NOMO-1 treated with DMSO at 0.1 percent for 48 hours (cell line): ENCODE measurements at regions not wholly inside any gene's neighbourhood (a gene's known extent, or its start where the extent isn't known, plus 50 kb on each side); places are given as distances from the start of the nearest gene placed in this dataset.

Source experiments
- DNase-seq: peaks from one replicate; lab custom pipeline; 2025; ENCODE audit not compliant: unreplicated experiment; lab: John Stamatoyannopoulos, UW

GRCh38 chr3:82311901-82312300 lies 550.5 kb upstream of the GBE1 start:
- no peak for DNase-seq

- DNase-seq, result no peak
Measured at GRCh38 chr3:82308755-82309154, 547.3 kb upstream of the GBE1 start.

GRCh38 chr3:82306189-82306588 lies 544.7 kb upstream of the GBE1 start:
- no peak for DNase-seq

DNA sequence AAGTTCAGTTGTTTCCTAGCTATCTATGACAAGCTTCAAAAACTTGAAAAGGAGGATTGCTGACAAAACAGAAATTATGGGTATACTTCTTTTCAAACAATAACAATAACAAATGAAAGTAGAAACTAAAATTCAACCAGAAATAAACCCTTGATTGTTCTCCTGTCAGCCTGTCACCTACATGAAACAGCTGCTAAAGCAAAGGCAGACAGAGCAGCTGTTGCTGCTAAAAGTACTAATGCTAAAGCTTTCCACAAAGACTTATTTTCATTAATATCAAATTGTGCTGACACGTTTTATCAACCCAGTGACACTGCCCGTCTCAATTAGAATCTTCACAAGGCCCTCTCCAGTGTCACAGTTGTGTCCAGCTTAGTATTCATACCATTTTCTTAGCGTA lies 533.2 kb upstream of the GBE1 start:
- no peak for DNase-seq

DNA sequence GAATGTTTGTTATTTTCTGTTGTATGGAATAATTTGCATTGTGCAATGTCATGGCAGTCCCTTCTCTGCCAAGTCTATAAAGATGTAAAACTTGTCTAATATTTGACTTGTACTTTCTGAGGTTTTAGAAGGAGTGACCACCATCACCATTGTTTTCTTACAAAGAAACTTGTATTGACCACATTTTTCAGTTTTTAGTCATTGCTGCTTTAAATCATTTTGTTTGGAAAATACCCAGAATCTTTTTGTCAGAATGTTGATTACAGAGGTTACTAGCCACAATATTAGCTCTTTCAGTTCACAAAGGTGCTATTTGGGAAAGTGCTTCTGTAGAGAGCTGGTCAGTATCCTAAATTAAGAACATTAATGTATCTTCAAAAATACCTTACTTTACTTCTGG lies 532.4 kb upstream of the GBE1 start:
- no peak for DNase-seq

- no peak for DNase-seq
Measured at GRCh38 chr3:82293435-82293834, 532.0 kb upstream of the GBE1 start.

DNA sequence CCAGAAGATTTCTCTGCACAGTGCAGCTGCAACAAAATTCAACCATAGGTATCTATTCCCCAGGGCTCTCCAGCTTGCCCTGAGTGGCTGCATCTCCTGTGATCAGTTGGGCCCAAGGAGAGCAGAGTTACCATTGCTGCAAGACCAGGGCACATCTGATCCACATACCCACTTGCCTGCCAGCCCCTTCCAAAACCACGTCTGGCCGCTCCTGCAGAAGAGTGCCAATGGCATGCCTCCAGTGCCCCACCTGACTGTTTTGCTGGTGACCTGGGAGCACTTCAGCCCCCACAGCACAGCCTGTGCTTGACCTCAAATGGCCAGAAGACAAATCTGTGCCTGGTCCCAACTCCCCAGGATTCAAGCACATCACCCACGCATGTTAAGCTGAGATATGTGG lies 526.1 kb upstream of the GBE1 start:
- no peak for DNase-seq

DNA sequence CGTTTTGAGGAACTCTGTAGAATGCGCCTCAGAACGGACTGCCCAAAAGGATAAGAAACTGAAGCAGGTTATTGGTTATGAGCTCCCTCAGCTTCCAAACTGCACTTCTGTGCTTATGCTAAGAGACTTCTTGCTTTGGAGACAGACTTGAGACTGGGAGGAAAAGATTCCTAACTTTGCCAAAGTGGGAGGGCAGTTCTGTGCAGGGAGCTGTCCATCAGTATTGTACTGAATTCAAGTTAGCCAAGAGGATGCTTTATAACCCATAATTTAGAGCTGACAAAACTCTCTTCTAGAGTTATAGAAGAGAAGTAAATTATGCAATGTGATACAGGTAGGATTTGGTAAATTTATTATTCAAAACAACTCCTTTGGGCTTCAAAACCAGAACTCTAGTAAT lies 519.8 kb upstream of the GBE1 start:
- DNase-seq, result no peak

GRCh38 chr3:82276992-82277391 lies 515.5 kb upstream of the GBE1 start:
- no peak for DNase-seq

GRCh38 chr3:82274897-82275296 lies 513.5 kb upstream of the GBE1 start:
- DNase-seq, result no peak

DNA sequence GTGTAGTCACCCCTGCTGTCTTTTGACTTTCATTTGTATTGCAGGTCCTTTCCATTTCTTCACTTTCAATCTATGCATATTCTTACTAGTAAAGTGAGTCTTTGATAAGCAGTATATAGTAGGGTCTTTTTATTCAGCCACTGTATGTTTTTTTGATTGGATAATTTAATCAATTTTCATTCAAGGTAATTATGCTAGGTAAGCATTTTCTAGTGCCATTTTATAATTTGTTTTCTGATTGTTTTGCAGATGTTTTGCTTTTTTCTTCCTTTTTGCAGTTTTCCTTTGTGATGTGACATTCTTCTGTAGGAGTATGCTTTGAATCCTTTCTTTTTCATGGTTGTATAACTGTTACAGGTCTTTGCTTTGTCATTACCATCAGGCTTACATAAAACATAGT lies 504.3 kb upstream of the GBE1 start:
- DNase-seq, result no peak

DNA sequence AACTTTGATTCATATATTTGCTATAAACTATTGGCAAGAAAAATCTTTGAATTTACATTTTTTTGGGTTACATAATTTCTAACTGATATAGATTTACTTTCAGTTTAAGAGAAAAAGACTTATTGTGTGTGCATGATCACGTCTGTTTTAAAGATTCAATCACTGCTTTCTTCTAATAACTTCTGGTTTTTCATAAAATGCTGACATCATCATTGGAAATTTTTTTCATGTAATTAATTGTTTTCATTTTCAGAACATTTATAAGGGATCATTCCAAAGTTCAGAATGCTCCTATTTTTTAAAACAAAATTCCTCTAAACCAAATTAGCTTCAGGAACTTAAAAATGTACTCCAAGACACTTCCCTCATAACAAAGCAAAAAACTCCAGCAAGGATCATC lies 500.7 kb upstream of the GBE1 start:
- DNase-seq, result no peak

GRCh38 chr3:82261637-82262036 lies 500.2 kb upstream of the GBE1 start:
- DNase-seq, result no peak

DNA sequence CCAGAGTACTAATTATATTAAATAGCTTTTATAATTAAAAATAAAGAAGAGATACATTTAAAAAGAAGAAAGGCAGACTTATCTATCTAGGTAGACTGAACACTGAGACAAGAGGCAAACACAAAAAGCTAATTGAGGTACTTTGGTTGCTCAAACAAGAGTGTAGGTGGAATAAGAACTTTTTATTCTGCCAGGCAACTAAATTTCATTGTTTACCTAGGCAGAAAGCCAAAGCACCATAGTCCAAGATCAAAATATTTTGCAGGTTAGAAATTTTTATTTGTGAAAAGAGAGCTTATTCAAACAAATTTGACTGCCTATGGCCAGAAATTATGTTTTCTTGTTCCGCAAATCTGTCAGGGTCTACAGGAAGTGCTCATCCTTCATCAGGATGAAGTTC lies 499.6 kb upstream of the GBE1 start:
- no peak for DNase-seq

- DNase-seq, result no peak
Measured at GRCh38 chr3:82259994-82260393, 498.5 kb upstream of the GBE1 start.

DNA sequence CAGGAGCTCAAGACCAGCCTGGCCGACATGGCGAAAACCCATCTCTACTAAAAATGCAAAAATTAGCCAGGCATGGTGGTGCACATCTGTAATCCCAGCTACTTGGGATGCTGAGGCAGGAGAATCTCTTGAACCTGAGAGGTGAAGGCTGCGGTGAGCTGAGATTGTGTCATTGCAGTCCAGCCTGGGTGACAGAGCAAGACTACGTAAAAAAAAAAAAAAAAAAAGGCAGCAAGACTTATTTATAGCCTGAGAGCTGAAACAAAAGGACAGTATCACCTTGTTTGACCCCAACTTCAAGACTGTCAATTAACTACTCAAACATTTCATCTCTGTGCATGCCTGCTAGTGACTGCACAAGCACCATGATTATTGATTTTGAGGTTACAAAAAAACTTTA lies 478.9 kb upstream of the GBE1 start:
- no peak for DNase-seq

DNA sequence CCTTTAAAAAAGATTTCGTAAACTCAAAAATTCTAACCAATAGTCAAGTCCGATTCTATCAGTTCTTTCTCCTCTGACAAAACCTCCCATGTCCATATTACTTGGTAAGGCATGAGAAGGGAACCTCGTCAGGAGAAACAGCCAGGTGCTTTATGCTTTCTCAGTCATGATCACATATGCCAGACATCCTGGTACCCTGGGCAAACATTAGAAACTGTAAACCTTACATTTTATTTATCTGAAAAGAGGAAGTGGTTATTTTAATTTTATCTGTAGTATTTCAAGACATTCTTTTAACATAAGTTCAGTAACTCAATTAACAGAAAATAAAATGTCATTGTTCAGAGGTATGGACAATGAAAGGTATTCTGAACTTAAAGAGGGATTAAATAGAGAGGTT lies 474.8 kb upstream of the GBE1 start:
- no peak for DNase-seq

DNA sequence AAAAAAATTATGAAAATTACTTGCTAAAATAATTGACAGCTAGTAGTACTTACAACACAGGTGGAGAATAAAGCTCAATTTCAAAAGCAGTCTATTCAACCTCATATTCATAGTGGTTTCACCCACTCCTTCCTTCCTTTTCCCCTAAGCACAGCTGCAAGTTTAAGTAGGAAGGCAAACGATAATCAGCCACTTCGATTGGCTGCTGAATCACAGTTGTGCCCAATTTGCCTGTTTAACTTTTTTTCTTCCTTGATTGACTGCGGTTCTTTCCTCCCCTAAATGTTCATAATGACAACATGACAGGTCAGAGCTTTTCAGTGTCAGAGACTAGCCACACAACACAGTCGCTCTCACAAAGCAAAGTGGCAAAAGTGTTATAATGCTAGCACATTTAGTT lies 468.0 kb upstream of the GBE1 start:
- DNase-seq, result no peak

GRCh38 chr3:82224661-82225060 lies 463.2 kb upstream of the GBE1 start:
- no peak for DNase-seq

DNA sequence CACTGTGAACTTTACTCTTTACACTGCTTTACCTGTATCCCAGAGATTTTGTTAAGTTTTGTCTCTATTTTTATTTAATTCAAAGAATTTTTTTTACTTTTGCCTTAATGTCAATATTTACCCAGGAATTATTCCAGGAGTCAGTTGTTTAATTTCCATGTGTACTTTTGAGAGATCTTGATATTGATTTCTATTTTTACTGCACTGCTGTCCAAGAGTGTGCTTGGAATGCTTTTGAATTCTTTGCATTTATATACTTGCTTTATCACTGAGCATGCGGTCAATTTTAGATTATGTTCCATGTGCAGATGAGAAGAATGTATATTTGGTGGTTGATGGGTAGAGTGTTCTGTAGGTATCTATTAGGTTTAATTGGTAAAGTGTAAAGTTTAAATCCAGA lies 461.0 kb upstream of the GBE1 start:
- DNase-seq, result no peak

- no peak for DNase-seq
Measured at GRCh38 chr3:82217571-82217970, 456.1 kb upstream of the GBE1 start.

DNA sequence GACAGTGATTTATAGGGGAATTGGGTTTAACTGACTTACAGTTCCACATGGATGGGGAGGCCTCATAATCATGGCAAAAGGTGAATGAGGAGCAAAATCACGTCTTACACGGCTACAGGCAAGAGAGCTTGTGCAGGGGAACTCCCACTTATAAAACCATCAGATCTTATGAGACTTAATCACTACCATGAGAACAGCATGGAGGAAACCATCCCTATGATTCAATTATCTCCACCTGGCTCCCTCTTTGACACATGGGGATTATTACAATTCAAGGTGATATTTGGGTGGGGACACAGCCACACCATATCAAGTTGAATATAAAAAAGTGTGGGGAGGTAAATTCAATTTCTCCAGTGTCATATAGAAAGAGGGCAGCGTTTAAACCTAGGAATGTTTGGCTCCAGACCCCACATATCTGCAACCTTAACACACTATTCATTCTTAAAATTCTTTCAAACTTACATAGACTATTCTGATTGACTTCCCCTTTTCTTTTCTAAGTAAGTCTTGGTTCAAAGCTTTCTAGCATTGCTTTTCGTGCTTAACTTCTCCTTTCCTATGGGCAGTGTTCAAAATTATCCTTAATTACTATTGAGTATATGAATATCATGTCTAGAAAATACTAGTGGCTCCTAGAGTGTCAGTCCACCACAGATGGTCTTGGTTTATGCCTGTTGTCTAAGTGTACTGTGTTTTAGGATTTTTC lies 446.7 kb upstream of the GBE1 start:
- peak; percentile 30 for DNase-seq

- DNase-seq, result no peak
Measured at GRCh38 chr3:82202269-82202668, 440.8 kb upstream of the GBE1 start.

DNA sequence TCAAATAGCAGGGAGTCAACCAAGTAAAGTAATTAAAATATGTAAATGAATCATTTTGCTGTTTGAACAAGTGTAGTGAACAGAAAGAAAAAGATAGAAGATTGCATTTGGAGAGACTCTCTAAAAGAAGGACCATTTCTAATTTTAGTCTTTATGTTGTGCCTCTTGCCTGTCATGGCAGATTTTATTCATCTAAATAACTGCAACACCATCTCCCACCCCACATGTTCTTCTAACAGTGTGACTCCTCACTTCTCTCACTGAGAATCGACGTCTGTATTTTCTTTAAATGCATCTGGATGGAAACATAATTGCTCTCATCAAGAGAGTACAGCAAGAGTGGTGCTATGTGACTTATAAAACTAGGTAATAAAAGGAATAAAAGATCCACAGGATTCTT lies 439.9 kb upstream of the GBE1 start:
- DNase-seq, result no peak
